ENCODE measurements at regions not wholly inside any gene's neighbourhood (a gene's known extent, or its start where the extent isn't known, plus 50 kb on each side); places are given as distances from the start of the nearest gene placed in this dataset.
"Not testable (repeated sequence)": the region's sequence is repeated elsewhere in the genome, so short reads cannot be mapped to it uniquely, and the experiment has no call there.

DNA sequence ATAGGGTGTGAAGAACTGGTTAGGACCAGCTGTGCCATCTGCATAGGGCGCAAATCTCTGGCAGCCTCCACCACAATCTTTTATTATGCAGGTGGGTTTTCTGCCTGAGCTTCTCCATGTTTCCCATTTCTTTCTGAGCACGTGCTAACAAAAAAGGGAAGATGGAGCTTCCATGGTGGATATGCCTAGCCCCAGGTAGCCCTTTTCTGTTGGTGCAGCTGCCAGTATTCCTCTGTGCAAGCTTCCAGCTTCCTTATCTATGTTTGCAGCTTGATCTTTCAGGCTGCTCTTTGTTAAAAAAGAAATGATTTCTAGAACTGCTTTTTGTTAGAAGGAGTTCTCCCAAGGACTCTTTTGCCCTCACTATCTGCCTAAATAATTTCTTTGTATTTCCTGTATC, 95.0 kb upstream of the EPB41L4A start:
- ATAC-seq (no peak), DNase-seq (no peak)
- Mint-ChIP-seq H3K36me3 (no peaks in the 10 kb centered on the region), H3K27me3 (peaks cover 0 to 12% (median 2%) of the 10 kb centered on the region in 5 donors), H3K9me3 (peaks cover 0 to 29% (median 9%) of the 10 kb centered on the region in 9 donors), H3K4me3 (no peak overlapping the region), H3K27ac (no peak overlapping the region), H3K4me1 (no peaks in the 10 kb centered on the region)
- POLR2A ChIA-PET, result no interaction called here

DNA sequence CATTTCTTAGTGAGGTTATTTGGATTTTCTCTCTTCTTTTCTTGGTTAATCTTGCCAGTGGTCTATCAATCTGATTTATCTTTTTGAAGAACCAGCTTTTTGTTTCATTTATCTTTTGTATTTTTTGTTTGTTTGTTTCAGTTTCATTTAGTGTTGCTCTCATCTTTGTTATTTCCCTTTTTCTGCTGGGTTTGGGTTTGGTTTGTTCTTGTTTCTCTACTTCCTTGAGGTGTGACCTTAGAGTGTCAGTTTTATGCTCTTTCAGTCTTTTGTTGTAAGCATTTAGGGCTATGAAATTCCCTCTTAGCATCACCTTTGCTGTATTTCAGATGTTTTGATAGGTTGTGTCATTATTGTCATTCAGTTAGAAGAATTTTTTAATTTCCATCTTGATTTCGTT, 101.4 kb upstream of the EPB41L4A start:
- DNase-seq, POLR2A ChIA-PET, H3K36me3 Mint-ChIP-seq, ATAC-seq: not testable (repeated sequence)
- H3K4me3 Mint-ChIP-seq, result peak overlapping the region in 1 of 10 donors; percentile 70
- peaks cover 0 to 18% (median 2%) of the 10 kb centered on the region in 9 donors for H3K9me3 Mint-ChIP-seq
- peak overlapping the region in 2 of 10 donors; percentile 19 to 79 for H3K27ac Mint-ChIP-seq
- H3K4me1 Mint-ChIP-seq, result peaks cover 0 to 54% (median 0%) of the 10 kb centered on the region in 4 donors
- peaks cover 6 to 73% (median 17%) of the 10 kb centered on the region in 5 donors for H3K27me3 Mint-ChIP-seq

DNA sequence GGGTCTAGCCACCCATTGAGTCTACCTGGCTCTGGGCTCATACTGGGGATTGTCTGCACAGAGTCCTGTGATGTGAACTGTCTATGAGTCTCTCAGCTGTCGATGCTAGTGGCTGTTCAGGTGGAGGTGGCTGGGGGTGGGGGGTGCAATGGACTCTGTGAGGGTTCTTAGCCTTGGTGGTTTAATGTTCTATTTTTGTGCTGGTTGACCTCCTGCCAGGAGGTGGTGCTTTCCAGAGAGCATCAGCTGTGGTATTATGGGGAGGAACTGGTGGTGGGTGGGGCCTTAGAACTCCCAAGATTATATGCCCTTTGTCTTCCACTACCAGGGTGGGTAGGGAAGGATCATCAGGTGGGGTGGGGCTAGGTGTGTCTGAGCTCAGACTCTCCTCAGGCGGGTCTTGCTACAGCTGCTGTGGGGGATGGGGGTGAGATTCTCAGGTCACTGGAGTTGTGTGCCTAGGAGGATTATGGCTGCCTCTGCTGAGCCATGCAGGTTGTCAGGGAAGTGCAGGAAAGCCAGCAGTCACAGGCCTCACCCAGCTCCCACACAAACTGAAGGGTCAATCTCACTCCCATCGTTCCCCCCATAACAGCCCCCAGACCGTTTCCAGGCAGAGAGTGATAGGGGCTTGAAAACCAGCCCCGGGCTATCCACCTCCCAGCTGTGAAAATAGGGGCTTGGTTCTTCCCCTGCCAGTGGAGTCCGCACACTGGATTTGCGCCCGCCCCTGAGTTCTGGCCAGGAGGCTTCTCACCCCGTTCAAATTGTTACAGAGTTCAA, 104.0 kb upstream of the EPB41L4A start:
- Mint-ChIP-seq H3K27me3 (peaks cover 6 to 82% (median 25%) of the 10 kb centered on the region in 5 donors), H3K27ac (peak overlapping the region in 1 of 10 donors; percentile 83), H3K9me3 (peaks cover 0 to 11% (median under 1%) of the 10 kb centered on the region in 9 donors), H3K4me1 (peaks cover 0 to 54% (median 0%) of the 10 kb centered on the region in 4 donors)
- ATAC-seq, H3K36me3 Mint-ChIP-seq, DNase-seq, H3K4me3 Mint-ChIP-seq, POLR2A ChIA-PET: not testable (repeated sequence)

GRCh38 chr5:112523674-112524263, 104.7 kb upstream of the EPB41L4A start:
- H3K9me3 Mint-ChIP-seq, H3K36me3 Mint-ChIP-seq, ATAC-seq, POLR2A ChIA-PET: not testable (repeated sequence)
- peak overlapping the region in 1 of 10 donors; percentile 83 for H3K27ac Mint-ChIP-seq
- H3K27me3 Mint-ChIP-seq, result peaks cover 6 to 75% (median 25%) of the 10 kb centered on the region in 5 donors
- peaks cover 0 to 54% (median 0%) of the 10 kb centered on the region in 4 donors for H3K4me1 Mint-ChIP-seq
- peak overlapping the region in 1 of 10 donors; percentile 54 for H3K4me3 Mint-ChIP-seq
- peak in 1 of 10 donors; percentile 7 for DNase-seq

DNA sequence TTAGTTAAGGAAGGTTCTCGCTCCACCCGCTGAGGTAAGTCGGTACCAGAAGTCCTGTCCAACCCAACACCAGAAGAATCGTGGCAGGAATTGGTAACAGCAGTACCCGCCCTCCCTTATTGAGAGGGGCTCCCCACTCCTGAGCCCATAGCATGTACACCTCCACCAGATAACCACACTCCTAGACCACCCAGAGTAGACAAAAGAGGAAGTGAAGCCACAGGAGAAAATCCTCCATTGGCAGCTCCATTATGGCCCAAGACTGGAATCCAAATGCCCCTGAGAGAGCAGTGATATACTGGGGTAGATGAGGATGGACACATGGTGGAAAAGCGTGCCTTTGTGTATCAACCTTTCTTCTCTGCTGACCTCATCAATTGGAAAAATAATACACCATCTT, 106.1 kb upstream of the EPB41L4A start:
- H3K27me3 Mint-ChIP-seq, result peaks cover 6 to 61% (median 22%) of the 10 kb centered on the region in 5 donors
- POLR2A ChIA-PET, result no interaction called here
- DNase-seq (no peak), ATAC-seq (no peak)
- H3K4me3 Mint-ChIP-seq, result no peak overlapping the region
- H3K36me3 Mint-ChIP-seq, result no peaks in the 10 kb centered on the region
- peaks cover 0 to 4% (median 0%) of the 10 kb centered on the region in 9 donors for H3K9me3 Mint-ChIP-seq
- no peak overlapping the region for H3K27ac Mint-ChIP-seq
- H3K4me1 Mint-ChIP-seq, result peaks cover 0 to 44% (median 0%) of the 10 kb centered on the region in 4 donors

DNA sequence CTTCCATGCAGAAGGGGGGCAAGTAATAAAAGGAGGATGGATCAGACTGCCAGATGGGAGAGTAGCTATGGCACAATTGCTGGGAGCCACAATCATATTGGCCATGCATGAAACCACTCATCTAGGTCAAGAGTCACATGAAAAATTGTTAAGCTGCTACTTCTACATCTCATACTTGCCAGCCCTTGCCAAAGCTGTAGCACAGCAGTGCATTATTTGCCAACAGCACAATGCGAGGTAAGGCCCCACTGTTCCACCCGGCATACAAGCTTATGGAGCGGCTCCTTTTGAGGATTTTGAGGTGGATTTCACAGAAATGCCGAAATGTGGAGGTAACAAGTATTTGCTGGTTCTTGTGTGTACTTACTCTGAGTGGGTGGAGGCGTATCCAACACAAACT, 109.9 kb upstream of the EPB41L4A start:
- H3K4me1 Mint-ChIP-seq, result peaks cover 2 to 30% (median 8%) of the 10 kb centered on the region in 4 donors
- no peaks in the 10 kb centered on the region for H3K36me3 Mint-ChIP-seq
- H3K9me3 Mint-ChIP-seq, result no peaks in the 10 kb centered on the region
- H3K27ac Mint-ChIP-seq, result no peak overlapping the region
- ATAC-seq, result no peak
- H3K27me3 Mint-ChIP-seq, result peaks cover 0 to 26% (median 15%) of the 10 kb centered on the region in 5 donors
- no peak for DNase-seq
- POLR2A ChIA-PET, result no interaction called here
- no peak overlapping the region for H3K4me3 Mint-ChIP-seq

DNA sequence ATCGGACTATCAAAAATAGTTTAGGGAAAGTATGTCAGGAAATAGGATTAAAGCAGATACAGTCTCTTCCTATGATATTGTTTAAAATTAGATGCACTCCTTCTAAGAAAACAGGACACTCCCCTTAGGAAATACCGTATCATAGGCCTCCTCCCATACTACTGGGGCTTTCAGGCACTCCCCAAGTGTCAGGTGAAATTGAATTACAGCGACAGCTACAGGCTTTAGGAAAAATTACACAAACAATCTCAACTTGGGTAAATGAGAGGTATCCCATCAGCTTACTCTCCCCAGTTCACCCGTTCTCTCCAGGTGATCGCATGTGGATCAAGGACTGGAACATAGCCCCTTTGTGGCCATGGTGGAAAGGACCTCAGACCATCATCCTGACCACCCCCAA, 110.4 kb upstream of the EPB41L4A start:
- Mint-ChIP-seq H3K27me3 (peaks cover 0 to 20% (median 15%) of the 10 kb centered on the region in 5 donors), H3K4me3 (no peak overlapping the region), H3K36me3 (no peaks in the 10 kb centered on the region), H3K9me3 (no peaks in the 10 kb centered on the region), H3K4me1 (peaks cover 2 to 33% (median 8%) of the 10 kb centered on the region in 4 donors), H3K27ac (no peak overlapping the region)
- ATAC-seq (no peak), DNase-seq (no peak)
- POLR2A ChIA-PET, result no interaction called here

DNA sequence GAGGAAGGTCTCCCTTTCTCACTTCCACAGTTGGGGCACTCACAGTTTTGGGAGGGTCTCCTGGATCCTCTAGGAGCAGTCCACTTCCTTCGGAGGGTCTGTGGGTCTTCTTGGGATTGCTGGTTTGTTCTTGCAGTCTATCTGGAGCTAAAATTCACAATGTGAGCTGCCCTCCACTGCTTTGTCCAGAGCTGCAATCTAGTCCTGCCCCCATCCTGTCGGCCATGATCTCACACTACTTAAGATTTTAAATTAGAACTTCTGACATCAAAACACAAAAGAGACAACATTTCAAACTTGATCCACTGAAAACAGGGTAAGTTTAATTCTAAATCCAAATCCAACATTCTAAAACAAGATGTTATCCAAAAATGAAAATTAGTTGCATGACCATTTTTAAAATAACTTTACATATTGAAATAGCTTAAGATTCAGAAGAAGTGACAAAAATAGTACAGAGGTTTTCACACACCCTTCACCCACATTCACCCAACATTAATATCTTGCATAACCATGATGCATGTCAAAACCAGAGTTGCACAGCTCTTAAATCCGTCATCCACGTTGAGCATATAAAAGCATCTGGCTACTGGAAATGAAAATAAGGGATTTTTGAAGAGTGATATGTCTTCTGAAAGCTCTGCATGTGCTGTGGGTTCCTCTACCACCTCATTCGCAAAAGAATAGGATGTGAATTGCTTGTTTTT, 113.7 kb upstream of the EPB41L4A start:
- Mint-ChIP-seq H3K27ac (peak overlapping the region in 1 of 10 donors; percentile 7), H3K4me1 (peaks cover 2 to 29% (median 8%) of the 10 kb centered on the region in 4 donors), H3K4me3 (no peak overlapping the region), H3K36me3 (no peaks in the 10 kb centered on the region), H3K27me3 (peaks cover 0 to 4% (median 0%) of the 10 kb centered on the region in 5 donors), H3K9me3 (no peaks in the 10 kb centered on the region)
- POLR2A ChIA-PET, result no interaction called here
- ATAC-seq, result no peak
- DNase-seq, result no peak

DNA sequence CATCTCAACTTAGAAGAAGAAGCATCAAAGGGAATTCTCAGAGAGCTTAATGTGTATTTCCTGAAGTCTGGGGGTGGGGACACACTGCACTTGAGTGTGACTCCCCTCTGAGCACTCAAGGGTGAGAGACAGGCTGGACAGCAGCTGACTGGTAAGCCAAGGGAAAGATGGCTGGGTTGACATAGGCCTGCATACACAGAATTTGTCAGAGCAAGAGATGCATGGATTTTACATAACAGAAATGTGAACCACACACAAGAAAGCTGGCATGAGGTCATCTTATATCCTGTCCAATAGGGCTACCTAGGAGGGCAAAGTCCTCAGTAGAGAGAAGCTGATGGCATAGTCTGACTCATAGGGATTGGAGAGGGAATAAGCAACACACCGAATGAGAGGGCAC, 114.3 kb upstream of the EPB41L4A start:
- Mint-ChIP-seq H3K36me3 (no peaks in the 10 kb centered on the region), H3K27ac (no peak overlapping the region), H3K4me3 (no peak overlapping the region), H3K4me1 (peaks cover 2 to 29% (median 8%) of the 10 kb centered on the region in 4 donors), H3K27me3 (peaks cover 0 to 4% (median 2%) of the 10 kb centered on the region in 5 donors), H3K9me3 (no peaks in the 10 kb centered on the region)
- POLR2A ChIA-PET, result no interaction called here
- DNase-seq, result no peak
- ATAC-seq, result no peak

DNA sequence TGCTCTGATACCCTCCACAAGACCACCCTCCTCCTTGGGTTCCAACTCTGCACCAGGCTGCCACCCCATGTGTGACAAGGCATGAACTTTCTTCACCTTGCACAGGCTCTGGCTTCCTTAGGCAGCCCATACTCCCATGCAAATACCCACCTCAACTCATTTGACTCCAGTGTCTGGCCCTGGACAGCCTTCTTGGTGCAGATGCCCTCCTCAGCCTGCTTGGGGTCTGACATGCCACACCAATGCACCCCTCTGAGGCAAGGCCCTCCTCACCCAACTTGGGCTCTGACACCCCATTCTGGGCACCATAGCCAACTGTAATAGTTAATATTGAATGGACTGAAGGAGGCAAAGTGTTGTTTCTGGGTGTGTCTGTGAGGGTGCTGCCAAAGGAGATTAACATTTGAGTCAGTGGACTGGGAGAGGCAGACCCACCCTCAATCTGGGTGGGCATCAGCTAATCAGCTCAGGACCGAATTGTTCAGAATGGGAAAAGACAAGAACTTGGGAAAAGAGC, 115.0 kb upstream of the EPB41L4A start:
- no peak overlapping the region for H3K4me3 Mint-ChIP-seq
- H3K9me3 Mint-ChIP-seq, result no peaks in the 10 kb centered on the region
- POLR2A ChIA-PET, result no interaction called here
- DNase-seq, result no peak
- H3K36me3 Mint-ChIP-seq, result no peaks in the 10 kb centered on the region
- peaks cover 2 to 29% (median 8%) of the 10 kb centered on the region in 4 donors for H3K4me1 Mint-ChIP-seq
- peak overlapping the region in 1 of 10 donors; percentile 50 for H3K27ac Mint-ChIP-seq
- no peak for ATAC-seq
- H3K27me3 Mint-ChIP-seq, result peaks cover 0 to 8% (median 4%) of the 10 kb centered on the region in 5 donors

- POLR2A ChIA-PET, result no interaction called here
- no peak for ATAC-seq
- H3K4me3 Mint-ChIP-seq, result no peak overlapping the region
- H3K27ac Mint-ChIP-seq, result peak overlapping the region in 1 of 10 donors; percentile 50
- peaks cover 0 to 12% (median 4%) of the 10 kb centered on the region in 5 donors for H3K27me3 Mint-ChIP-seq
- H3K9me3 Mint-ChIP-seq, result no peaks in the 10 kb centered on the region
- H3K4me1 Mint-ChIP-seq, result peaks cover 2 to 29% (median 8%) of the 10 kb centered on the region in 4 donors
- H3K36me3 Mint-ChIP-seq, result no peaks in the 10 kb centered on the region
- no peak for DNase-seq
These were observed 115.7 kb upstream of the EPB41L4A start for GRCh38 chr5:112534611-112535255.

DNA sequence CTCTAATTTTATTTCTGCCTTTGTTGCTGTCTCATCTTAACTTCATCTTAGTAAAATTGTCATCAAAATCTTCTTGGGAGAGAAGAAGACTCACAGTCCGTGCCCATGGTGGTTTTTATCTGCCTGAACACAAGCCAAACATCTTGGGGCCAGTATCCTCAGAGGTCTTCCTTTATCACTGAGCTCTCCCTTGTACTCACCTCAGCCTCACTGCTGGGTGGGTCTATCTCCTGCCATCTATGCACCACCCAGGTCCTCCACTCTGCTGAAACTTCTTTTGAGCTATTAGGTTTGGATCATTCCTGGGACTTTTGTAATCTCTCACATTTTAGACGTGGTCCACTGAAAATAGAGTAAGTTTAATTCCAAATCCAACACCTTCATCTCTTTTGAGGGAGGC, 116.3 kb upstream of the EPB41L4A start:
- Mint-ChIP-seq H3K4me1 (peaks cover 2 to 29% (median 8%) of the 10 kb centered on the region in 4 donors), H3K27me3 (peaks cover 0 to 12% (median 6%) of the 10 kb centered on the region in 5 donors), H3K36me3 (no peaks in the 10 kb centered on the region), H3K9me3 (no peaks in the 10 kb centered on the region), H3K4me3 (no peak overlapping the region), H3K27ac (no peak overlapping the region)
- ATAC-seq, result no peak
- no peak for DNase-seq
- POLR2A ChIA-PET, result no interaction called here
